Astrocyte (in vitro differentiated cells and primary cell): ENCODE measurements at regions not wholly inside any gene's neighbourhood (a gene's known extent, or its start where the extent isn't known, plus 50 kb on each side); places are given as distances from the start of the nearest gene placed in this dataset.

Experiments
- DNase-seq: peaks from one replicate; pipeline ENCODE4 v3.0.0-alpha.2; 2010; ENCODE audit warnings: low read depth
- FAIRE-seq: peaks from 2 replicates; lab custom pipeline; 2011; peaks lifted over from hg19 to GRCh38; lab: Jason Lieb, UNC
- H2AFZ ChIP-seq: 2 replicates; pipeline ENCODE4 v1.6.0; 2012; ENCODE audit warnings: low read depth, low read length, inconsistent platforms
- H3K27ac ChIP-seq: 2 replicates; pipeline ENCODE4 v1.5.1; 2011; ENCODE audit warnings: low read depth, low read length, inconsistent platforms
- H3K27me3 ChIP-seq: 2 replicates; pipeline ENCODE4 v1.6.0; 2011; ENCODE audit warnings: low read length, inconsistent platforms; ENCODE audit not compliant: insufficient read depth
- H3K36me3 ChIP-seq: 2 replicates; pipeline ENCODE4 v1.5.1; 2011; ENCODE audit warnings: low read length, inconsistent platforms; ENCODE audit not compliant: insufficient read depth
- H3K4me1 ChIP-seq: 2 replicates; pipeline ENCODE4 v1.5.1; 2011; ENCODE audit warnings: low read length, inconsistent platforms; ENCODE audit not compliant: insufficient read depth
- H3K4me2 ChIP-seq: 2 replicates; pipeline ENCODE4 v1.6.0; 2012; ENCODE audit warnings: low read length, inconsistent platforms
- H3K4me3 ChIP-seq: 2 replicates; pipeline ENCODE4 v1.5.1; 2011; ENCODE audit warnings: low read depth, mild to moderate bottlenecking, low read length, inconsistent platforms; ENCODE audit not compliant: insufficient read depth
- H3K79me2 ChIP-seq: 2 replicates; pipeline ENCODE4 v1.6.0; 2012; ENCODE audit warnings: mild to moderate bottlenecking, low read length, inconsistent platforms; ENCODE audit not compliant: insufficient read depth
- H3K9ac ChIP-seq: 2 replicates; pipeline ENCODE4 v1.6.0; 2012; ENCODE audit warnings: mild to moderate bottlenecking, low read length, inconsistent platforms
- H3K9me3 ChIP-seq: 2 replicates; pipeline ENCODE4 v1.5.1; 2012; ENCODE audit warnings: low read depth, mild to moderate bottlenecking, low read length, inconsistent platforms; ENCODE audit not compliant: insufficient read depth
- H4K20me1 ChIP-seq: 2 replicates; pipeline ENCODE4 v1.6.0; 2012; ENCODE audit warnings: low read length, inconsistent platforms; ENCODE audit not compliant: insufficient read depth
- H3K27ac Mint-ChIP-seq: one replicate; pipeline ENCODE4 v1.8.0; 2021; ENCODE audit warnings: mild to moderate bottlenecking, mixed read lengths; ENCODE audit not compliant: unreplicated experiment
- H3K27me3 Mint-ChIP-seq: one replicate; pipeline ENCODE4 v1.8.0; 2021; ENCODE audit warnings: low read depth, mixed read lengths; ENCODE audit not compliant: unreplicated experiment
- H3K36me3 Mint-ChIP-seq: one replicate; pipeline ENCODE4 v1.8.0; 2021; ENCODE audit warnings: low read depth, mixed read lengths; ENCODE audit not compliant: unreplicated experiment
- H3K4me1 Mint-ChIP-seq: one replicate; pipeline ENCODE4 v1.8.0; 2021; ENCODE audit warnings: low read depth, mixed read lengths; ENCODE audit not compliant: unreplicated experiment
- H3K4me3 Mint-ChIP-seq: one replicate; pipeline ENCODE4 v1.8.0; 2021; ENCODE audit warnings: mild to moderate bottlenecking, moderate library complexity, mixed read lengths; ENCODE audit not compliant: unreplicated experiment
- H3K9me3 Mint-ChIP-seq: one replicate; pipeline ENCODE4 v1.8.0; 2021; ENCODE audit warnings: mild to moderate bottlenecking, mixed read lengths; ENCODE audit not compliant: unreplicated experiment
- CTCF ChIP-seq: IDR thresholded peaks from 2 replicates; pipeline ENCODE4 v1.5.1; 2011; ENCODE audit warnings: low read depth, mild to moderate bottlenecking, inconsistent platforms, low read length, moderate library complexity; ENCODE audit not compliant: insufficient read depth
- EZH2 ChIP-seq: IDR thresholded peaks from 2 replicates; pipeline ENCODE4 v1.6.1; 2012; ENCODE audit warnings: mild to moderate bottlenecking, low read length, inconsistent platforms; ENCODE audit not compliant: insufficient read depth

GRCh38 chr11:79857377-79858214, 416.8 kb upstream of the TENM4 start:
- FAIRE-seq (no peak), DNase-seq (no peak)
- Mint-ChIP-seq H3K9me3 (no peaks in the 10 kb centered on the region), H3K27me3 (peaks cover 6% of the 10 kb centered on the region), H3K4me3 (no peak overlapping the region), H3K4me1 (no peaks in the 10 kb centered on the region), H3K27ac (no peak overlapping the region), H3K36me3 (no peaks in the 10 kb centered on the region)
- TF ChIP-seq EZH2: no peak
- no peak for TF ChIP-seq CTCF
- H3K4me1 ChIP-seq: no peaks in the 10 kb centered on the region
- H3K4me2 ChIP-seq: no peak overlapping the region
- no peaks in the 10 kb centered on the region for H3K79me2 ChIP-seq
- no peak overlapping the region for H3K27ac ChIP-seq
- H3K9me3 ChIP-seq: no peaks in the 10 kb centered on the region
- no peaks in the 10 kb centered on the region for H3K36me3 ChIP-seq
- no peak overlapping the region for H2AFZ ChIP-seq
- no peaks in the 10 kb centered on the region for H4K20me1 ChIP-seq
- H3K27me3 ChIP-seq: no peaks in the 10 kb centered on the region
- H3K9ac ChIP-seq: no peak overlapping the region
- no peak overlapping the region for H3K4me3 ChIP-seq

- no peak overlapping the region for H3K27ac ChIP-seq
- Mint-ChIP-seq H3K4me1 (no peaks in the 10 kb centered on the region), H3K4me3 (no peak overlapping the region), H3K27me3 (peaks cover 6% of the 10 kb centered on the region), H3K9me3 (no peaks in the 10 kb centered on the region), H3K27ac (no peak overlapping the region), H3K36me3 (no peaks in the 10 kb centered on the region)
- no peaks in the 10 kb centered on the region for H3K9me3 ChIP-seq
- H4K20me1 ChIP-seq: no peaks in the 10 kb centered on the region
- no peaks in the 10 kb centered on the region for H3K27me3 ChIP-seq
- DNase-seq: no peak
- H3K79me2 ChIP-seq: no peaks in the 10 kb centered on the region
- no peak for FAIRE-seq
- no peaks in the 10 kb centered on the region for H3K4me1 ChIP-seq
- H3K4me3 ChIP-seq: no peak overlapping the region
- no peak overlapping the region for H2AFZ ChIP-seq
- no peak for TF ChIP-seq CTCF
- TF ChIP-seq EZH2: no peak
- no peak overlapping the region for H3K9ac ChIP-seq
- H3K4me2 ChIP-seq: no peak overlapping the region
- H3K36me3 ChIP-seq: no peaks in the 10 kb centered on the region
Observed at GRCh38 chr11:79852176-79852575, 411.3 kb upstream of the TENM4 start.
